BE2C (cell line): ENCODE measurements at regions not wholly inside any gene's neighbourhood (a gene's known extent, or its start where the extent isn't known, plus 50 kb on each side); places are given as distances from the start of the nearest gene placed in this dataset.
A peak's percentile ranks its signal among the peaks of the same experiment; 100 is the strongest.

Experiments
- DNase-seq: peaks from one replicate; pipeline ENCODE4 v3.0.0-alpha.2; 2020
- H3K27me3 ChIP-seq: fragments of 250-450 bp; sonication (Bioruptor Pico); 2 replicates; pipeline ENCODE4 v1.5.1; 2020; ENCODE audit warnings: mild to moderate bottlenecking
- H3K36me3 ChIP-seq: fragments of 250-450 bp; sonication (Bioruptor Pico); 2 replicates; pipeline ENCODE4 v1.5.1; 2020; ENCODE audit warnings: mild to moderate bottlenecking
- H3K4me1 ChIP-seq: fragments of 250-450 bp; sonication (Bioruptor Pico); 2 replicates; pipeline ENCODE4 v1.5.1; 2020
- H3K4me3 ChIP-seq: 2 replicates; pipeline ENCODE4 v1.5.1; 2011; ENCODE audit warnings: low read depth, low read length
- H3K9me3 ChIP-seq: fragments of 250-450 bp; sonication (Bioruptor Pico); 2 replicates; pipeline ENCODE4 v1.5.1; 2020
- TF ChIP-seq, protein P1 (sequence below): IDR thresholded peaks from 2 replicates; pipeline ENCODE4 v1.5.1; 2012; ENCODE audit warnings: mild to moderate bottlenecking, low read depth, low read length

- H3K4me3 ChIP-seq: no peak overlapping the region
- H3K27me3 ChIP-seq: no peaks in the 10 kb centered on the region
- peaks cover 3% of the 10 kb centered on the region; the same call in 1 of the 2 replicates for H3K4me1 ChIP-seq
- no peaks in the 10 kb centered on the region for H3K9me3 ChIP-seq
- no peak for DNase-seq
- no peaks in the 10 kb centered on the region for H3K36me3 ChIP-seq
- TF ChIP-seq, protein P1, sequence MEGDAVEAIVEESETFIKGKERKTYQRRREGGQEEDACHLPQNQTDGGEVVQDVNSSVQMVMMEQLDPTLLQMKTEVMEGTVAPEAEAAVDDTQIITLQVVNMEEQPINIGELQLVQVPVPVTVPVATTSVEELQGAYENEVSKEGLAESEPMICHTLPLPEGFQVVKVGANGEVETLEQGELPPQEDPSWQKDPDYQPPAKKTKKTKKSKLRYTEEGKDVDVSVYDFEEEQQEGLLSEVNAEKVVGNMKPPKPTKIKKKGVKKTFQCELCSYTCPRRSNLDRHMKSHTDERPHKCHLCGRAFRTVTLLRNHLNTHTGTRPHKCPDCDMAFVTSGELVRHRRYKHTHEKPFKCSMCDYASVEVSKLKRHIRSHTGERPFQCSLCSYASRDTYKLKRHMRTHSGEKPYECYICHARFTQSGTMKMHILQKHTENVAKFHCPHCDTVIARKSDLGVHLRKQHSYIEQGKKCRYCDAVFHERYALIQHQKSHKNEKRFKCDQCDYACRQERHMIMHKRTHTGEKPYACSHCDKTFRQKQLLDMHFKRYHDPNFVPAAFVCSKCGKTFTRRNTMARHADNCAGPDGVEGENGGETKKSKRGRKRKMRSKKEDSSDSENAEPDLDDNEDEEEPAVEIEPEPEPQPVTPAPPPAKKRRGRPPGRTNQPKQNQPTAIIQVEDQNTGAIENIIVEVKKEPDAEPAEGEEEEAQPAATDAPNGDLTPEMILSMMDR: no peak
Measured at GRCh38 chr2:187982668-187983067, 309.0 kb upstream of the GULP1 start.

GRCh38 chr2:187985195-187985594 lies 306.5 kb upstream of the GULP1 start:
- H3K4me1 ChIP-seq: peaks cover 3% of the 10 kb centered on the region; the same call in 1 of the 2 replicates
- TF ChIP-seq, protein P1: no peak

DNA sequence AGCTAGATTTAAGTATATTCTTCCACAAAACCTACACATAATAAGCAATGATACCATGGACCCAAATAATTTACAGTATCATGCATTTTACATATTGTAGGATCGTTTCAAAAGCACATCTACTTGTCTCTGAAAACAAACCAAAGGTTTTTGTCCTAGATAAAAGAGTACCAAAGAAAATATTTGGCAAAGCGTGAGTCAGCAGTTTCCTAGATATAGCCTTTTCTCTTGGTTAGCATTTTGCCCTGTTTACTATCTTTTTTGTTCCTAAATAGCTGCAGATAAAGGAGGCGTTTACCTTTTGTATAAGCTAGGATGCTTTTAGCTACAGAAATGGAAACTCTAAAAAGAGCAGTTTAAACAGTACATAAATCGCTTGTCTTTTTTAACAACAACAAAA lies 305.8 kb upstream of the GULP1 start:
- no peaks in the 10 kb centered on the region for H3K36me3 ChIP-seq
- no peak for DNase-seq
- TF ChIP-seq, protein P1: no peak
- peaks cover 3% of the 10 kb centered on the region; the same call in 1 of the 2 replicates for H3K4me1 ChIP-seq
- no peaks in the 10 kb centered on the region for H3K27me3 ChIP-seq
- no peak overlapping the region for H3K4me3 ChIP-seq
- no peaks in the 10 kb centered on the region for H3K9me3 ChIP-seq

More at GRCh38 chr2:187985195-187985594, 306.5 kb upstream of the GULP1 start:
- Histone ChIP-seq H3K36me3 (no peaks in the 10 kb centered on the region), H3K27me3 (no peaks in the 10 kb centered on the region), H3K4me3 (no peak overlapping the region), H3K9me3 (no peaks in the 10 kb centered on the region)
- no peak for DNase-seq

DNA sequence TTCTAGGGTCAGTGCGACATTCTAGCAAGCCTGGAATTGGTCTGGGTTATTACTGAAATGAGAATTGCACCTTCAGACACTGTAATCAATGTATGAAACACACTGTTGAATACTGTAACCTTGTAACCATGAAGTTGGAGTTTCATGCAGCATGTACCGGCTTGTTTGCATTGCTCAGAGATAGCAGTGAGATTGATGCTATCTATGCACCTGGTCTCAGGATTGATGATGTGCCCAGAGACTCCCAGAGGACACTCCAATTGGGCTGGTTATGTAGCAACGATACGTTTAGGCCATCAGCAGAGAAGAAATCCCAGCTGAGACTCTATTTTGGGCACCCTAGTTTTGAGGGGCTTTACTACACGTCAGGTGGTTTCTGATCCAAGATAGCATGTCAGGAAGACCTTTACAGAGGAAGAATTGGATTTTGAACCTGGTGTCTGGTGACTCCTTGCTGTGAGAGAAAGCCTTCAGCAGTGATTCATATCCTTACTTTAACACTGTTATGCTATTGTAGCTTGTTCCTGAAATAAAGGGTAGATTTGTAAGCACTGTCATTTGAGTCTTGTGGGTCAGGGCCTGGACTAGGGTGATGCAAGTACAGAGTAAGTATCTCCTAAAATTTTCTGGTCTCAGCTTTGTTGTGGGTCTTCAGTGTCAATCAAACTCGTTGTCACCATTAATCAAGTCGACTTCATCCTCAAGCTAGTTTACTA lies 305.1 kb upstream of the GULP1 start:
- DNase-seq: peak; percentile 25
- Histone ChIP-seq H3K36me3 (no peaks in the 10 kb centered on the region), H3K9me3 (no peaks in the 10 kb centered on the region), H3K4me3 (no peak overlapping the region), H3K27me3 (no peaks in the 10 kb centered on the region), H3K4me1 (peaks cover 3% of the 10 kb centered on the region; the same call in 1 of the 2 replicates)
- TF ChIP-seq, protein P1: no peak

DNA sequence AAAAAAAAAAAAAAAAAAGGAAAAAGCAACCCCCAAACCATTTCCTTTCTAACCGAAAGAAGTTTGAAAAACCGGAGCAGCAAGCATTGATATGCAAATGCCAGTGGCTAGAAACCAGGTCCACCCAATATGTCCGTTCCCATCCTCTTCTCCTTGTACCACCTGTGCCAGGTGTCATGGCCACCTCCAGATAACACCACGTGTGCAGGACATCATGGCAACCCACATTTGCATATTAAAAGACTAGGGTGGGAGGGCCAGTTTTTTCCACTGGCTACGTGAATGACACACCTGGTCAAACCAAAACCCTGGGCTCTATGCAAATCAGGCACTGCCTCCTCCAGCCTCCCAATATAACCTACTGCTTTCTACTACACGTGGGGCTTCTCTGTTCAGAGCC lies 303.3 kb upstream of the GULP1 start:
- no peaks in the 10 kb centered on the region for H3K36me3 ChIP-seq
- H3K4me1 ChIP-seq: peaks cover 3% of the 10 kb centered on the region
- no peak for DNase-seq
- no peak overlapping the region for H3K4me3 ChIP-seq
- H3K9me3 ChIP-seq: no peaks in the 10 kb centered on the region
- H3K27me3 ChIP-seq: no peaks in the 10 kb centered on the region
- TF ChIP-seq, protein P1: no peak

- H3K36me3 ChIP-seq: no peaks in the 10 kb centered on the region
- peaks cover 6% of the 10 kb centered on the region for H3K4me1 ChIP-seq
- TF ChIP-seq, protein P1: no peak
- no peaks in the 10 kb centered on the region for H3K27me3 ChIP-seq
- no peak overlapping the region for H3K4me3 ChIP-seq
- DNase-seq: no peak
- H3K9me3 ChIP-seq: no peaks in the 10 kb centered on the region
Measured at GRCh38 chr2:187989925-187990623, 301.6 kb upstream of the GULP1 start.
